GM23248 (cell line): ENCODE measurements at regions not wholly inside any gene's neighbourhood (a gene's known extent, or its start where the extent isn't known, plus 50 kb on each side); places are given as distances from the start of the nearest gene placed in this dataset.

ENCODE experiments used
- EZH2 ChIP-seq: fragments of 200-600 bp; sonication (generic); IDR thresholded peaks from 2 replicates; pipeline ENCODE4 v1.6.1; 2018; ENCODE audit warnings: antibody characterized with exemption, mild to moderate bottlenecking; ENCODE audit not compliant: insufficient read depth, poor library complexity, severe bottlenecking
- EZH2phosphoT487 ChIP-seq: fragments of 200-600 bp; sonication (generic); IDR thresholded peaks from 2 replicates; pipeline ENCODE4 v1.6.1; 2018; ENCODE audit warnings: antibody characterized with exemption, moderate library complexity, mild to moderate bottlenecking, low read depth; ENCODE audit not compliant: insufficient read depth

DNA sequence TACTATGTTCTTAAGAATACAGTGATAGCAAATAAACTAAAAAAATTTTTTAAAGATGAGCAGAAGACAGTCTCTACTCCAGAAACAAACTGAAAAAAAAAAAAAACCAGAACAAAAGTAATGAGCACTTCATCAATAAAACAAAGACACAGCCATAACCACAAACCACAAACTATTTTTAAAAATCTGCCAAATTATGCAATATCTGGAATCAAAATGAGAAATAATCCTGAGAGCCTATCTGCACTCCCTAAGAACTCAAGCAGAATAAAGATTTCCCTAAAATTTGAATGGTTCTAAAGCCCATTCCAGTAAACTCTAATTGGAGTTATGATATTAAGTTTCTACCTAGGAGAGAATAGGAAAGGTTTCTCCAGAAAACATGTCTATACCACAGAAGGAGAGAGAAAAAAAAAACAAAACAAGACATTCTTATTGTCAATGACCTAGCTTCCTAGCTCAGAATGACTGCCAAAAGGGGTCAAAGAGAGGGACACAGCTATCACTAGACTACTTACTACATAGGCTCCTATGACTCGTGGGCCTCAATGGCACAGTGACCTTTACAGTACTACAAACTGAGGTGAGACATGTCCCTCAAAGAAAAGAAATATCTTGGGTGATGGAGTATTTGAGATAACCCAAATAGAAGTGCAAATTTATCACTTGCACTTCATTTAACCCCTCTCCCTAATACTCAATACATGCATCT, 262.8 kb downstream of the ZEB2 start:
- TF ChIP-seq EZH2, result no peak
- TF ChIP-seq EZH2phosphoT487, result no peak
